PC-9 (cell line): ENCODE measurements at regions not wholly inside any gene's neighbourhood (a gene's known extent, or its start where the extent isn't known, plus 50 kb on each side); places are given as distances from the start of the nearest gene placed in this dataset.

Source experiments
- BruUV-seq: library from RNA; stranded (reverse); fragments of 400-500 nt; replicated peaks from 2 replicates; lab custom pipeline; 2021; lab: Mats Ljungman, UMichigan
- CTCF ChIA-PET: fragments of 300-600 bp; sonication (Branson Sonifier 250); formaldehyde crosslinking; loops from one replicate; lab custom pipeline; 2022; ENCODE audit warnings: antibody characterized with exemption; lab: Charles Lee
- POLR2A ChIA-PET: fragments of 300-600 bp; sonication (Branson Sonifier 250); formaldehyde crosslinking; loops from one replicate; lab custom pipeline; 2022; ENCODE audit warnings: antibody characterized with exemption; ENCODE audit not compliant: unreplicated experiment; lab: Charles Lee
- DNase-seq, 2 experiments: peaks; one replicate each; pipeline versions ENCODE4 v3.0.0 to v3.0.0-alpha.2; 2015 to 2022; ENCODE audit warnings: mixed read lengths in 1 of 2
- H2AFZ ChIP-seq: fragments of 200-600 bp; sonication (generic); 2 replicates; pipeline ENCODE4 v1.8.1; 2017; ENCODE audit warnings: antibody characterized with exemption
- H3F3A ChIP-seq: fragments of 200-600 bp; sonication (generic); 2 replicates; pipeline ENCODE4 v1.8.1; 2017; ENCODE audit warnings: antibody characterized with exemption, mild to moderate bottlenecking, low read depth; ENCODE audit not compliant: insufficient read depth
- H3K27ac ChIP-seq: fragments of 200-600 bp; sonication (generic); 2 replicates; pipeline ENCODE4 v1.6.1; 2016; ENCODE audit warnings: mixed run types
- H3K27me3 ChIP-seq: fragments of 200-600 bp; sonication (generic); 2 replicates; pipeline ENCODE4 v1.6.1; 2016; ENCODE audit warnings: low read depth, mixed run types; ENCODE audit not compliant: insufficient read depth
- H3K36me3 ChIP-seq: fragments of 200-600 bp; sonication (generic); 2 replicates; pipeline ENCODE4 v1.6.1; 2016; ENCODE audit warnings: low read depth, mixed run types
- H3K4me1 ChIP-seq: fragments of 200-600 bp; sonication (generic); replicated peaks from 2 replicates; pipeline ENCODE4 v1.6.1; 2016; ENCODE audit warnings: mixed run types; ENCODE audit not compliant: insufficient read depth
- H3K4me2 ChIP-seq: fragments of 200-600 bp; sonication (generic); 2 replicates; pipeline ENCODE4 v1.6.1; 2017; ENCODE audit warnings: mixed run types
- H3K4me3 ChIP-seq: fragments of 200-600 bp; sonication (generic); 2 replicates; pipeline ENCODE4 v1.6.1; 2016; ENCODE audit warnings: mixed run types
- H3K79me2 ChIP-seq: fragments of 200-600 bp; sonication (generic); 2 replicates; pipeline ENCODE4 v1.6.1; 2017; ENCODE audit warnings: low read depth, mixed run types
- H3K9me2 ChIP-seq: fragments of 200-600 bp; sonication (generic); 2 replicates; pipeline ENCODE4 v1.8.1; 2017; ENCODE audit warnings: mild to moderate bottlenecking; ENCODE audit not compliant: insufficient read depth
- H3K9me3 ChIP-seq: fragments of 200-600 bp; sonication (generic); 2 replicates; pipeline ENCODE4 v1.8.1; 2016; ENCODE audit warnings: low read depth; ENCODE audit not compliant: insufficient read depth
- H4K20me1 ChIP-seq: fragments of 200-600 bp; sonication (generic); 2 replicates; pipeline ENCODE4 v1.8.1; 2017; ENCODE audit not compliant: insufficient read depth
- EZH2 ChIP-seq: fragments of 200-600 bp; sonication (generic); IDR thresholded peaks from 2 replicates; pipeline ENCODE4 v1.8.0; 2017; ENCODE audit warnings: antibody characterized with exemption, low read depth
- intact Hi-C: fragments of 100-400 bp; cut with micrococcal nuclease; formaldehyde crosslinking; loops from one replicate; pipeline ENCODE4 v1.10.0; 2022; ENCODE audit not compliant: unreplicated experiment
- TF ChIP-seq, protein P1 (sequence below): fragments of 200-600 bp; sonication (generic); conservative IDR thresholded peaks from 2 replicates; pipeline ENCODE4 v1.6.1; 2017; ENCODE audit warnings: mixed run types, antibody characterized with exemption, mild to moderate bottlenecking, moderate library complexity

DNA sequence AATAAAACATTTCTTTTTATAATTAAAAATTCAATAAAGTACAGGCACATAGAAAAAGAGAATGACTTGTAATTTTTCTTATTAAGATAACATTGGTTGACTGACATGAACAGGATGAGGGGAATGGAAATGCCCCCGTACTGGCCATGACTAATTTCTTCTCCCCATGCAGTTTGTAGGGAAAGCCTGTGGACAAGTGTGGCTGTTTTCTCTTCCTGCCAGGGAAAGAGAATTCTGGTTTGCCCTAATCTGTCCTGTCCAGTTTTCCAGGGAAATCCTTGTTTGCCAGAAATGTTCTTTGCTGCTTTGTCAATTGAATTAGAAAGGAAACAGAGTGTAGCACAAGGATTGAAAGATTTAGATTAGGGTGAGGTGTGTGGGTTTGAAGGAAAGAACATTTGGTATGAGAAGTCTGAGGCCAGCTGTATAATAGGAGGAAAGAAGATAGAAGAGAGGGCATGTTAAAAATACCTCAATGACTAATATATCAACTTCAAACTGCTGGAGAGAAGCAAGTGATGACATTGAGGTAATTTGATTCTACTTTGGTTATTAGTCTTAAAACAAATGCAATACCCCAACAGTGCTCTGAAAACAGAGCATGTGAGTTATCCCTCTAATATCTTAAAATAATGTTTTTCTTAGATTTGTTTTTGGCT lies 593.9 kb upstream of the ZNF804A start:
- Histone ChIP-seq H3K4me3 (no peak overlapping the region), H3K27ac (no peak overlapping the region), H3K4me2 (no peak overlapping the region), H3K9me2 (no peaks in the 10 kb centered on the region), H3K9me3 (no peaks in the 10 kb centered on the region), H3K27me3 (no peaks in the 10 kb centered on the region), H2AFZ (no peak overlapping the region), H4K20me1 (no peaks in the 10 kb centered on the region), H3F3A (no peaks in the 10 kb centered on the region), H3K36me3 (no peaks in the 10 kb centered on the region), H3K4me1 (no peaks in the 10 kb centered on the region), H3K79me2 (no peaks in the 10 kb centered on the region)
- POLR2A ChIA-PET, result no interaction called here
- CTCF ChIA-PET, result no interaction called here
- no TSS peak for BruUV-seq
- intact Hi-C loops, result no loop called here
- TF ChIP-seq EZH2, result no peak
- TF ChIP-seq, protein P1, sequence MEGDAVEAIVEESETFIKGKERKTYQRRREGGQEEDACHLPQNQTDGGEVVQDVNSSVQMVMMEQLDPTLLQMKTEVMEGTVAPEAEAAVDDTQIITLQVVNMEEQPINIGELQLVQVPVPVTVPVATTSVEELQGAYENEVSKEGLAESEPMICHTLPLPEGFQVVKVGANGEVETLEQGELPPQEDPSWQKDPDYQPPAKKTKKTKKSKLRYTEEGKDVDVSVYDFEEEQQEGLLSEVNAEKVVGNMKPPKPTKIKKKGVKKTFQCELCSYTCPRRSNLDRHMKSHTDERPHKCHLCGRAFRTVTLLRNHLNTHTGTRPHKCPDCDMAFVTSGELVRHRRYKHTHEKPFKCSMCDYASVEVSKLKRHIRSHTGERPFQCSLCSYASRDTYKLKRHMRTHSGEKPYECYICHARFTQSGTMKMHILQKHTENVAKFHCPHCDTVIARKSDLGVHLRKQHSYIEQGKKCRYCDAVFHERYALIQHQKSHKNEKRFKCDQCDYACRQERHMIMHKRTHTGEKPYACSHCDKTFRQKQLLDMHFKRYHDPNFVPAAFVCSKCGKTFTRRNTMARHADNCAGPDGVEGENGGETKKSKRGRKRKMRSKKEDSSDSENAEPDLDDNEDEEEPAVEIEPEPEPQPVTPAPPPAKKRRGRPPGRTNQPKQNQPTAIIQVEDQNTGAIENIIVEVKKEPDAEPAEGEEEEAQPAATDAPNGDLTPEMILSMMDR, result no peak
- no peak for DNase-seq

GRCh38 chr2:184004948-184005672 lies 593.2 kb upstream of the ZNF804A start:
- H2AFZ ChIP-seq, result no peak overlapping the region
- no peaks in the 10 kb centered on the region for H3K36me3 ChIP-seq
- no peaks in the 10 kb centered on the region for H3K79me2 ChIP-seq
- no peaks in the 10 kb centered on the region for H4K20me1 ChIP-seq
- no peaks in the 10 kb centered on the region for H3K9me2 ChIP-seq
- intact Hi-C loops, result no loop called here
- no peak overlapping the region for H3K27ac ChIP-seq
- no peaks in the 10 kb centered on the region for H3K4me1 ChIP-seq
- ChIA-PET CTCF (no interaction called here), POLR2A (no interaction called here)
- no peaks in the 10 kb centered on the region for H3K9me3 ChIP-seq
- no peak for TF ChIP-seq EZH2
- TF ChIP-seq, protein P1, result no peak
- no peaks in the 10 kb centered on the region for H3F3A ChIP-seq
- no peak overlapping the region for H3K4me3 ChIP-seq
- BruUV-seq, result no TSS peak
- no peak for DNase-seq
- no peaks in the 10 kb centered on the region for H3K27me3 ChIP-seq
- H3K4me2 ChIP-seq, result no peak overlapping the region

GRCh38 chr2:184006998-184007397 lies 591.3 kb upstream of the ZNF804A start:
- CTCF ChIA-PET, result no interaction called here
- POLR2A ChIA-PET, result no interaction called here

More at GRCh38 chr2:184006998-184007397, 591.3 kb upstream of the ZNF804A start:
- no peaks in the 10 kb centered on the region for H3K36me3 ChIP-seq
- TF ChIP-seq, protein P1, result no peak
- no peak for TF ChIP-seq EZH2
- no peak overlapping the region for H2AFZ ChIP-seq
- H3K27me3 ChIP-seq, result no peaks in the 10 kb centered on the region
- no peaks in the 10 kb centered on the region for H3K4me1 ChIP-seq
- BruUV-seq, result no TSS peak
- intact Hi-C loops, result no loop called here
- DNase-seq, result no peak
- H3K9me3 ChIP-seq, result no peaks in the 10 kb centered on the region
- H3K79me2 ChIP-seq, result no peaks in the 10 kb centered on the region
- H3F3A ChIP-seq, result no peaks in the 10 kb centered on the region
- H3K4me2 ChIP-seq, result no peak overlapping the region
- no peaks in the 10 kb centered on the region for H4K20me1 ChIP-seq
- H3K9me2 ChIP-seq, result no peaks in the 10 kb centered on the region
- no peak overlapping the region for H3K4me3 ChIP-seq
- no peak overlapping the region for H3K27ac ChIP-seq
